ENCODE measurements at regions not wholly inside any gene's neighbourhood (a gene's known extent, or its start where the extent isn't known, plus 50 kb on each side); places are given as distances from the start of the nearest gene placed in this dataset.

DNA sequence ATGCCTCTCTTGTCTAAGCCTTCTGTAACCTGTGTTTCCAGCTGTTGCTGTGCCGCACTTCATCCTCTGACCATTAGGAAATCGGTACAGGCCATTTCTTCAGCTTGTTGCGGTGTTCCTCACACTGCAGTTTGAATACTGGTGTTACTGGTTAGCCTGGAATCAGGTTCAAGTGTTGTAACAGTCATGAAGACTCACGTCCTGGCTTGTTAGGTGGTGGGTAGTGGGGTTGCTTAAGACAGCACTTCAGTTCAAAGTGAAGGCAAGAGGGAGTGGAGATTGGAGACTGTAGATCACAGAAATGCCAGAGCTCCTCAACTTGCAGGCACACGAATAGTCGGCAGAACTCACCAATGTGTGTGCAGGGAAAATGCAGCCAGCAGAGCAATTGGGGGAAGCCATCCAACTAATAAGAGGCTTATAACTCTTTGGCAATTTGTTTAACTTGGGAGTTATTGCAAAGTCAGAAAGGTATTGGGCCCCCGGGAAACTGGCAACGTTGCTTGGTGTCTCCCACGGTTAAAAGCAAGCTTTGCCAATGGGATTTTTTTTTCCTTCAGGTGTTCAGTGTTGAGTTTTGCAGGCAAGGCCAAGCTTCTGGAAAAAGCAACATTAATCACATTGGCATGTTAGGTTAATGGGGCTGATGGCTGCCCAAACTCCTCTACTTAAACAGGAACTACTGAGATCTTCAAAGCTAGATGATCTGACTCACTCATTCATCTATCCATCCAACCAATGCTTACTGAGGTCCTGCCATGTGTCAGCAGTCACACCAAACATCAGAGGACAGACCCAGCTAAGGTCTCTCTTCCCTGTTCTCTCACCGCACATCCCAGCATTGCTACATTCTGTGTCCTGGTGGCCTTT lies 380.9 kb downstream of the GATA3 start:
- Mint-ChIP-seq H3K4me3 (no peak overlapping the region), H3K36me3 (no peaks in the 10 kb centered on the region), H3K27me3 (peaks cover 4 to 7% of the 10 kb centered on the region in 2 donors), H3K27ac (no peak overlapping the region), H3K9me3 (no peaks in the 10 kb centered on the region), H3K4me1 (peaks cover 27 to 37% (median 36%) of the 10 kb centered on the region in 3 donors)
- Histone ChIP-seq H3K4me3 (ENCODE audit: control insufficient read depth in 1 of 2, extremely low read depth in 1 of 2, low read length in 1 of 2) (no peak overlapping the region), H3K36me3 (ENCODE audit: control insufficient read depth in 2 of 2, extremely low read depth in 1 of 2, insufficient read depth in 1 of 2, low read length in 1 of 2) (no peaks in the 10 kb centered on the region), H3K27ac (ENCODE audit: low read length) (no peak overlapping the region), H3K9me3 (no peaks in the 10 kb centered on the region), H3K27me3 (replicated peaks in 1 of 2; ENCODE audit: control insufficient read depth in 2 of 2, extremely low read depth in 1 of 2, insufficient read depth in 2 of 2, low read length in 1 of 2) (peaks cover 0 to 2% of the 10 kb centered on the region in 2 experiments), H3K4me1 (ENCODE audit: control insufficient read depth in 1 of 2, extremely low read depth in 1 of 2, insufficient read depth in 2 of 2, low read length in 2 of 2) (peaks cover 12 to 17% of the 10 kb centered on the region in 2 experiments)
- DNase-seq, result no peak
- no peak for ATAC-seq (replicated peaks in 1 of 4)
- POLR2A ChIA-PET, result no interaction called here
- WGBS (ENCODE audit: insufficient coverage), result 100% methylated on average over 6 of the region's 10 CpGs
- CTCF ChIA-PET, result no interaction called here

DNA sequence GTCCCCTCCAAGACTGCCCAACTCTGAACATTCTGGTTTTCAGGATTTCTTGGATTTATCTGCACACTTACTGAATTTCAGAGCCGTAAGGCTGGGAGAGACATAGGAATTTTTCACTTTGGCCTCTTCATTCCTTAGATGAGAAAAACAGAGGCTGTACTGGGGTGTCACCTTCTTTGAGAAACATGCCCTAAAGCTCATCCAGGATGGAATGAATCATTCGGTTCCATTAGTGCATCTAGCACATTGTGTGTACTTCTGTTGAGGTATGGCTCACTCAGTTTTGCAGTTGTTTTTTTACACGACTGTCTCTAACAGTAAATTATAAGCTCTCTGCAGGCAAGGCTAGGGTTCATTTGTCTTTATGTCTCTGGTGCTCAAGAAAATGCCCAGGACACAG lies 383.4 kb downstream of the GATA3 start:
- peaks cover 28 to 33% (median 32%) of the 10 kb centered on the region in 3 donors for H3K4me1 Mint-ChIP-seq
- DNase-seq (no peak), ATAC-seq (replicated peaks in 1 of 4) (no peak)
- ChIA-PET POLR2A (interaction anchor here (1.1 to 1.6 kb wide), 4 partner anchors 30 to 106 kb away, joined by 3 to 11 read pairs (median 4); no protein-coding TSS in a partner anchor), CTCF (interaction anchor here (0.7 to 1.4 kb wide), 3 partner anchors 34 to 106 kb away, joined by 3 to 7 read pairs (median 6); no protein-coding TSS in a partner anchor)
- 90% methylated on average over 2 of the region's 3 CpGs for WGBS (ENCODE audit: insufficient coverage)
- H3K27ac ChIP-seq (ENCODE audit: low read length), result no peak overlapping the region
- H3K9me3 Mint-ChIP-seq, result no peaks in the 10 kb centered on the region
- H3K27me3 ChIP-seq (replicated peaks in 1 of 2; ENCODE audit: control insufficient read depth in 2 of 2, extremely low read depth in 1 of 2, insufficient read depth in 2 of 2, low read length in 1 of 2), result no peaks in the 10 kb centered on the region
- no peaks in the 10 kb centered on the region for H3K9me3 ChIP-seq
- H3K4me3 ChIP-seq (ENCODE audit: control insufficient read depth in 1 of 2, extremely low read depth in 1 of 2, low read length in 1 of 2), result no peak overlapping the region
- no peaks in the 10 kb centered on the region for H3K36me3 ChIP-seq (ENCODE audit: control insufficient read depth in 2 of 2, extremely low read depth in 1 of 2, insufficient read depth in 1 of 2, low read length in 1 of 2)
- peak overlapping the region; percentile 4 to 51 for H3K27ac Mint-ChIP-seq
- H3K4me1 ChIP-seq (ENCODE audit: control insufficient read depth in 1 of 2, extremely low read depth in 1 of 2, insufficient read depth in 2 of 2, low read length in 2 of 2), result peaks cover 12 to 17% of the 10 kb centered on the region in 2 experiments
- H3K27me3 Mint-ChIP-seq, result peaks cover 0 to 2% of the 10 kb centered on the region in 2 donors
- peak overlapping the region in 1 of 3 donors; percentile 55 for H3K4me3 Mint-ChIP-seq
- H3K36me3 Mint-ChIP-seq, result no peaks in the 10 kb centered on the region

DNA sequence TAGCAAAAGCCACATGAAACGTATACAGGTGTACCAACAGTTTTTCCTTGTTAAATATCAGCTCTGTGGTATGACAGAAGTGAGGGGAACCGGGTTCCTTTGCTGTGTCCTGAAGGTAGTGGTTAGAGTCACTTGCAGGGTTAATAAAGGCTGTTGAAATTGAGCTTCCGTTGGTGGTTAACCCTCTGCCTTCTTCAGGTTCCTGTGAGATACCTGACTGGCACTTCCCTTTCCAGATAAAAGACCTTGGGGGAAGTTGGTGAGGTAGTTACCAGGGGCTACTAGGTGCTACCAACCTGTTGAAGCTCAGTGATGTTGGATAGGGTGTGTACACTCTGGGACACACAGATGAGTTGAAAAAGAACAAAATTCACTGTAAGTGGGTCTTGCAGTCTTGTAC lies 384.1 kb downstream of the GATA3 start:
- H3K27ac Mint-ChIP-seq, result peak overlapping the region in 1 of 2 donors; percentile 6
- peaks cover 28 to 33% (median 32%) of the 10 kb centered on the region in 3 donors for H3K4me1 Mint-ChIP-seq
- DNase-seq, result peak in 25 of 35 experiments; percentile 5 to 54 (median 20)
- ChIA-PET POLR2A (interaction anchor here (0.5 to 1.1 kb wide), 4 partner anchors 37 to 172 kb away, joined by 3 to 11 read pairs (median 4); no protein-coding TSS in a partner anchor), CTCF (interaction anchor here in 1 of 2 donors (1.4 kb wide), 2 partner anchors 34 to 106 kb away, joined by 6 to 7 read pairs; no protein-coding TSS in a partner anchor)
- no peaks in the 10 kb centered on the region for H3K9me3 ChIP-seq
- H3K4me3 Mint-ChIP-seq, result peak overlapping the region in 1 of 3 donors; percentile 55
- no peaks in the 10 kb centered on the region for H3K36me3 ChIP-seq (ENCODE audit: control insufficient read depth in 2 of 2, extremely low read depth in 1 of 2, insufficient read depth in 1 of 2, low read length in 1 of 2)
- ATAC-seq (replicated peaks in 1 of 4), result peak; percentile 66 to 92 (median 83)
- peaks cover 12 to 17% of the 10 kb centered on the region in 2 experiments for H3K4me1 ChIP-seq (ENCODE audit: control insufficient read depth in 1 of 2, extremely low read depth in 1 of 2, insufficient read depth in 2 of 2, low read length in 2 of 2)
- no peaks in the 10 kb centered on the region for H3K27me3 ChIP-seq (replicated peaks in 1 of 2; ENCODE audit: control insufficient read depth in 2 of 2, extremely low read depth in 1 of 2, insufficient read depth in 2 of 2, low read length in 1 of 2)
- H3K36me3 Mint-ChIP-seq, result no peaks in the 10 kb centered on the region
- no peak overlapping the region for H3K4me3 ChIP-seq (ENCODE audit: control insufficient read depth in 1 of 2, extremely low read depth in 1 of 2, low read length in 1 of 2)
- H3K9me3 Mint-ChIP-seq, result no peaks in the 10 kb centered on the region
- no peak overlapping the region for H3K27ac ChIP-seq (ENCODE audit: low read length)
- H3K27me3 Mint-ChIP-seq, result peaks cover 0 to 2% of the 10 kb centered on the region in 2 donors
- WGBS (ENCODE audit: insufficient coverage), result 0% methylated on average over 1 of the region's 3 CpGs

DNA sequence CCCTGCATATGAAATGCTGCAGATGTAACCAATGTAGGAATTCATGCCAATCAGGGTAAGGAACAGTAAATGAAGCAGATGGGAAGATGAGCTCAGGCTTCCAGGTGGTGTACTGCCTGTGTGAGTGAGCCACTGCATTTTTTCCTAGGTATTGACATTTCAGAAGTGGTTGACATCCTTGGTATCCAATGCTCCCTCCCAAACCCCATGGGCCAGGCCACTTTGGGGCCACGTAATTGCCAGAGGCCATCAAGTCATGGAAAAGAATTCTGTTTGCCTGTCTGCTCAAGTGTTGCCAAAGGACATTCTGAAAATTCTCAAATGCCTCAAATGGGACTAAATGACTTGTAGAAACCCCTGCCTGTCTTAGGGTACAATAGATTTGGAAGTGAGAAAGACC lies 384.6 kb downstream of the GATA3 start:
- ATAC-seq (replicated peaks in 1 of 4) (no peak), DNase-seq (no peak)
- no peak overlapping the region for H3K27ac ChIP-seq (ENCODE audit: low read length)
- POLR2A ChIA-PET, result interaction anchor here (0.5 to 1.1 kb wide), 3 partner anchors 37 to 173 kb away, joined by 3 to 11 read pairs (median 3); no protein-coding TSS in a partner anchor
- Mint-ChIP-seq H3K9me3 (no peaks in the 10 kb centered on the region), H3K4me1 (peaks cover 29 to 33% (median 32%) of the 10 kb centered on the region in 3 donors), H3K4me3 (peak overlapping the region in 1 of 3 donors; percentile 55), H3K27me3 (peaks cover 0 to under 1% of the 10 kb centered on the region in 2 donors), H3K27ac (peak overlapping the region in 1 of 2 donors; percentile 6), H3K36me3 (no peaks in the 10 kb centered on the region)
- no peaks in the 10 kb centered on the region for H3K27me3 ChIP-seq (replicated peaks in 1 of 2; ENCODE audit: control insufficient read depth in 2 of 2, extremely low read depth in 1 of 2, insufficient read depth in 2 of 2, low read length in 1 of 2)
- CTCF ChIA-PET, result interaction anchor here in 1 of 2 donors (1.4 kb wide), 2 partner anchors 34 to 107 kb away, joined by 6 to 7 read pairs; no protein-coding TSS in a partner anchor
- H3K36me3 ChIP-seq (ENCODE audit: control insufficient read depth in 2 of 2, extremely low read depth in 1 of 2, insufficient read depth in 1 of 2, low read length in 1 of 2), result no peaks in the 10 kb centered on the region
- no peaks in the 10 kb centered on the region for H3K9me3 ChIP-seq
- H3K4me1 ChIP-seq (ENCODE audit: control insufficient read depth in 1 of 2, extremely low read depth in 1 of 2, insufficient read depth in 2 of 2, low read length in 2 of 2), result peaks cover 12 to 17% of the 10 kb centered on the region in 2 experiments
- no peak overlapping the region for H3K4me3 ChIP-seq (ENCODE audit: control insufficient read depth in 1 of 2, extremely low read depth in 1 of 2, low read length in 1 of 2)
- no CpG with 5 or more reads among the region's 1 CpG for WGBS (ENCODE audit: insufficient coverage)

- Mint-ChIP-seq H3K27ac (no peak overlapping the region), H3K27me3 (no peaks in the 10 kb centered on the region), H3K4me1 (peaks cover 10 to 16% (median 11%) of the 10 kb centered on the region in 3 donors), H3K36me3 (no peaks in the 10 kb centered on the region), H3K9me3 (no peaks in the 10 kb centered on the region), H3K4me3 (no peak overlapping the region)
- Histone ChIP-seq H3K27ac (ENCODE audit: low read length) (no peak overlapping the region), H3K36me3 (ENCODE audit: control insufficient read depth in 2 of 2, extremely low read depth in 1 of 2, insufficient read depth in 1 of 2, low read length in 1 of 2) (no peaks in the 10 kb centered on the region), H3K4me1 (ENCODE audit: control insufficient read depth in 1 of 2, extremely low read depth in 1 of 2, insufficient read depth in 2 of 2, low read length in 2 of 2) (peaks cover 4 to 5% of the 10 kb centered on the region in 2 experiments), H3K9me3 (no peaks in the 10 kb centered on the region), H3K4me3 (ENCODE audit: control insufficient read depth in 1 of 2, extremely low read depth in 1 of 2, low read length in 1 of 2) (no peak overlapping the region), H3K27me3 (replicated peaks in 1 of 2; ENCODE audit: control insufficient read depth in 2 of 2, extremely low read depth in 1 of 2, insufficient read depth in 2 of 2, low read length in 1 of 2) (peaks cover 0 to 3% of the 10 kb centered on the region in 2 experiments)
- DNase-seq (peak; percentile 11 to 72 (median 42)), ATAC-seq (replicated peaks in 1 of 4) (peak; percentile 86 to 100 (median 99))
- CTCF ChIA-PET, result interaction anchor here in 1 of 2 donors (0.6 to 0.9 kb wide), 2 partner anchors 113 to 386 kb away, joined by 3 to 4 read pairs; no protein-coding TSS in a partner anchor
- POLR2A ChIA-PET, result no interaction called here
- WGBS (ENCODE audit: insufficient coverage), result 79% methylated on average over 2 of the region's 7 CpGs
These were observed 390.1 kb downstream of the GATA3 start for GRCh38 chr10:8444630-8445029.

DNA sequence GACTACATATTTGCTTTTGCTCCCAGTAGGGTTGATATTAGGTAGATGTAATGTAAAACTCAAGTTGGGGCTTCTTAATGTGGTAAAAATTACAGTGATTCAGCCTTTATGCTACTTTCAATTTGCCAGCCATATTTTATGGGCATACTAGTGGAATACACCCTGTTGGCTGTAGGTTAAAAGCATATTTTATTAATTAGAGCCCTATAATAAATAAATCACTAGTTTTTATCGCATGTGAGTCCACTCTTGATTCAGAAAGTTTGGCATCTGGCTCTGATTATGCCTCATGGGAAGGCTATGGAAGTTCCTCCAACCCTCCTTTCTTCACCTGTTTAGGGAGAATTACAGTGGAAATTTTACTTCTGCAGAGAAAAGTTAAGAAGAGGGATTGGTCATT lies 390.9 kb downstream of the GATA3 start:
- H3K27ac Mint-ChIP-seq, result no peak overlapping the region
- CTCF ChIA-PET, result interaction anchor here (0.7 to 0.9 kb wide), 2 partner anchors 14 to 387 kb away, joined by 3 read pairs; no protein-coding TSS in a partner anchor
- Histone ChIP-seq H3K27ac (ENCODE audit: low read length) (no peak overlapping the region), H3K4me1 (ENCODE audit: control insufficient read depth in 1 of 2, extremely low read depth in 1 of 2, insufficient read depth in 2 of 2, low read length in 2 of 2) (peaks cover 4 to 5% of the 10 kb centered on the region in 2 experiments), H3K9me3 (no peaks in the 10 kb centered on the region), H3K36me3 (ENCODE audit: control insufficient read depth in 2 of 2, extremely low read depth in 1 of 2, insufficient read depth in 1 of 2, low read length in 1 of 2) (no peaks in the 10 kb centered on the region), H3K27me3 (replicated peaks in 1 of 2; ENCODE audit: control insufficient read depth in 2 of 2, extremely low read depth in 1 of 2, insufficient read depth in 2 of 2, low read length in 1 of 2) (peaks cover 0 to 3% of the 10 kb centered on the region in 2 experiments), H3K4me3 (ENCODE audit: control insufficient read depth in 1 of 2, extremely low read depth in 1 of 2, low read length in 1 of 2) (no peak overlapping the region)
- WGBS (ENCODE audit: insufficient coverage), result no CpG with 5 or more reads among the region's 1 CpG
- POLR2A ChIA-PET, result interaction anchor here in 1 of 2 donors (0.6 kb wide), 1 partner anchor 166 kb away, joined by 4 read pairs; no protein-coding TSS in a partner anchor
- no peaks in the 10 kb centered on the region for H3K9me3 Mint-ChIP-seq
- H3K27me3 Mint-ChIP-seq, result no peaks in the 10 kb centered on the region
- H3K36me3 Mint-ChIP-seq, result no peaks in the 10 kb centered on the region
- DNase-seq (no peak), ATAC-seq (replicated peaks in 1 of 4) (no peak)
- no peak overlapping the region for H3K4me3 Mint-ChIP-seq
- peaks cover 9 to 13% (median 9%) of the 10 kb centered on the region in 3 donors for H3K4me1 Mint-ChIP-seq
